ENCODE measurements at regions not wholly inside any gene's neighbourhood (a gene's known extent, or its start where the extent isn't known, plus 50 kb on each side); places are given as distances from the start of the nearest gene placed in this dataset.

- no peak for TF ChIP-seq CTCF (IDR thresholded peaks at IDR 0.05; ENCODE audit: insufficient read depth, low read length, poor library complexity, severe bottlenecking)
- TF ChIP-seq EZH2phosphoT487 (conservative IDR thresholded peaks at IDR 0.05; ENCODE audit: low read length), result no peak
Observed at GRCh38 chr5:158422653-158423515, 563.9 kb upstream of the CLINT1 start.

Data from SU-DHL-6 (cell line).